OCI-LY7 (cell line): ENCODE measurements at regions not wholly inside any gene's neighbourhood (a gene's known extent, or its start where the extent isn't known, plus 50 kb on each side); places are given as distances from the start of the nearest gene placed in this dataset.

Source experiments
- BruUV-seq: library from RNA; stranded (reverse); fragments of 400-500 nt; replicated peaks from 2 replicates; lab custom pipeline; 2021; lab: Mats Ljungman, UMichigan
- CTCF ChIA-PET: fragments of 300-600 bp; sonication (Branson Sonifier 250); formaldehyde crosslinking; loops from one replicate; lab custom pipeline; 2022; ENCODE audit warnings: antibody characterized with exemption; ENCODE audit not compliant: unreplicated experiment; lab: Charles Lee
- POLR2A ChIA-PET: fragments of 300-600 bp; sonication (Branson Sonifier 250); formaldehyde crosslinking; loops from one replicate; lab custom pipeline; 2022; ENCODE audit warnings: antibody characterized with exemption; lab: Charles Lee
- DNase-seq: peaks from one replicate; pipeline ENCODE4 v3.0.0-alpha.2; 2015; ENCODE audit warnings: low spot score
- H2AFZ ChIP-seq: fragments of 200-600 bp; sonication (generic), shearing (Covaris generic); 2 replicates; pipeline ENCODE4 v1.6.1; 2014; ENCODE audit warnings: mild to moderate bottlenecking, antibody characterized with exemption, low read length, moderate library complexity
- H3K27ac ChIP-seq: fragments of 200-600 bp; sonication (generic); 2 replicates; pipeline ENCODE4 v1.5.1; 2014; ENCODE audit warnings: mixed run types, low read depth, mild to moderate bottlenecking, moderate library complexity, low read length, inconsistent platforms; ENCODE audit not compliant: poor library complexity, severe bottlenecking
- H3K36me3 ChIP-seq: fragments of 200-600 bp; sonication (generic); 2 replicates; pipeline ENCODE4 v1.6.1; 2014; ENCODE audit warnings: mild to moderate bottlenecking, antibody characterized with exemption, low read length, moderate library complexity, mixed read lengths; ENCODE audit not compliant: insufficient read depth
- H3K4me1 ChIP-seq: fragments of 200-600 bp; sonication (generic); 2 replicates; pipeline ENCODE4 v1.5.1; 2014; ENCODE audit warnings: mild to moderate bottlenecking, low read length; ENCODE audit not compliant: insufficient read depth, poor library complexity, severe bottlenecking
- H3K4me2 ChIP-seq: fragments of 200-600 bp; sonication (generic); 2 replicates; pipeline ENCODE4 v1.6.1; 2014; ENCODE audit warnings: mild to moderate bottlenecking, low read length
- H3K4me3 ChIP-seq: fragments of 200-600 bp; sonication (generic); 2 replicates; pipeline ENCODE4 v1.5.1; 2014; ENCODE audit warnings: mild to moderate bottlenecking, low read depth, low read length; ENCODE audit not compliant: poor library complexity, severe bottlenecking
- H3K79me2 ChIP-seq: fragments of 200-600 bp; sonication (generic); 2 replicates; pipeline ENCODE4 v1.6.1; 2016; ENCODE audit warnings: low read depth, mild to moderate bottlenecking, low read length, moderate library complexity, mixed read lengths; ENCODE audit not compliant: insufficient read depth
- H3K9me2 ChIP-seq: fragments of 200-600 bp; sonication (generic); 2 replicates; pipeline ENCODE4 v1.6.1; 2016; ENCODE audit warnings: mild to moderate bottlenecking, low read length, mixed read lengths; ENCODE audit not compliant: insufficient read depth
- H3K9me3 ChIP-seq: fragments of 200-600 bp; sonication (generic); 2 replicates; pipeline ENCODE4 v1.6.1; 2014; ENCODE audit warnings: mild to moderate bottlenecking, mixed run types, low read length, mixed read lengths
- H4K20me1 ChIP-seq: fragments of 200-600 bp; sonication (generic); 2 replicates; pipeline ENCODE4 v1.6.1; 2014; ENCODE audit warnings: mild to moderate bottlenecking, antibody characterized with exemption, low read length, moderate library complexity, mixed read lengths; ENCODE audit not compliant: insufficient read depth
- EZH2phosphoT487 ChIP-seq: fragments of 200-600 bp; sonication (generic); IDR thresholded peaks from 2 replicates; pipeline ENCODE4 v1.6.1; 2018; ENCODE audit warnings: low read depth, borderline replicate concordance, mild to moderate bottlenecking, mixed run types, antibody characterized with exemption, low read length, moderate library complexity, mixed read lengths
- intact Hi-C: fragments of 100-400 bp; cut with micrococcal nuclease; formaldehyde crosslinking; loops from one replicate; pipeline ENCODE4 v1.10.0; 2022; ENCODE audit not compliant: unreplicated experiment
- TF ChIP-seq, protein P1 (sequence below): fragments of 200-600 bp; sonication (generic); conservative IDR thresholded peaks from 2 replicates; pipeline ENCODE4 v1.5.1; 2014; ENCODE audit warnings: mild to moderate bottlenecking, antibody characterized with exemption, low read length, moderate library complexity, mixed read lengths

DNA sequence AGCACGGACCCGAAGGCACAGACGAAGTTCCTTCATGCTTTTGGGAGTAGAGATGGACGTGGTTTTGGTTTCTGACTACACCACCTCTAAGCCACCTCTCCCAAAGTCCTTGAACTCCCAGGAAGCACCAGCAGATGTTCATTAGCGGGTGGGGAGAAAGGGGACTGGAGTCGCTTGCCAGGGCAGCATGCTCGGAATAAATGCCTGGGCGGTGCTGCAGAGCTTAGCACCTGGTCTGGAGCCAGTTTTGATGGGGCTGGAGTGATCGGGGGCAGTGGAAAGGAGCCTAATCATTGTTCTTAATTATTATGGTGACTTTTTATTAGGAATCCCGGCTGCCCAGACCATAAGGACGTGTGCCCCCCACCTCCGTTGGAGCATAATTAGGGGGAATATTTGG is 220.8 kb downstream of the TFCP2L1 start:
- intact Hi-C loops: no loop called here
- H3K4me1 ChIP-seq: no peaks in the 10 kb centered on the region
- H3K36me3 ChIP-seq: no peaks in the 10 kb centered on the region
- no peaks in the 10 kb centered on the region for H4K20me1 ChIP-seq
- no peak overlapping the region for H3K4me3 ChIP-seq
- H3K4me2 ChIP-seq: no peak overlapping the region
- no TSS peak for BruUV-seq
- H2AFZ ChIP-seq: no peak overlapping the region
- ChIA-PET POLR2A (no interaction called here), CTCF (no interaction called here)
- no peaks in the 10 kb centered on the region for H3K9me2 ChIP-seq
- H3K9me3 ChIP-seq: no peaks in the 10 kb centered on the region
- no peak for DNase-seq
- no peaks in the 10 kb centered on the region for H3K79me2 ChIP-seq
- H3K27ac ChIP-seq: no peak overlapping the region
- TF ChIP-seq, protein P1, sequence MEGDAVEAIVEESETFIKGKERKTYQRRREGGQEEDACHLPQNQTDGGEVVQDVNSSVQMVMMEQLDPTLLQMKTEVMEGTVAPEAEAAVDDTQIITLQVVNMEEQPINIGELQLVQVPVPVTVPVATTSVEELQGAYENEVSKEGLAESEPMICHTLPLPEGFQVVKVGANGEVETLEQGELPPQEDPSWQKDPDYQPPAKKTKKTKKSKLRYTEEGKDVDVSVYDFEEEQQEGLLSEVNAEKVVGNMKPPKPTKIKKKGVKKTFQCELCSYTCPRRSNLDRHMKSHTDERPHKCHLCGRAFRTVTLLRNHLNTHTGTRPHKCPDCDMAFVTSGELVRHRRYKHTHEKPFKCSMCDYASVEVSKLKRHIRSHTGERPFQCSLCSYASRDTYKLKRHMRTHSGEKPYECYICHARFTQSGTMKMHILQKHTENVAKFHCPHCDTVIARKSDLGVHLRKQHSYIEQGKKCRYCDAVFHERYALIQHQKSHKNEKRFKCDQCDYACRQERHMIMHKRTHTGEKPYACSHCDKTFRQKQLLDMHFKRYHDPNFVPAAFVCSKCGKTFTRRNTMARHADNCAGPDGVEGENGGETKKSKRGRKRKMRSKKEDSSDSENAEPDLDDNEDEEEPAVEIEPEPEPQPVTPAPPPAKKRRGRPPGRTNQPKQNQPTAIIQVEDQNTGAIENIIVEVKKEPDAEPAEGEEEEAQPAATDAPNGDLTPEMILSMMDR: no peak
- TF ChIP-seq EZH2phosphoT487: no peak

DNA sequence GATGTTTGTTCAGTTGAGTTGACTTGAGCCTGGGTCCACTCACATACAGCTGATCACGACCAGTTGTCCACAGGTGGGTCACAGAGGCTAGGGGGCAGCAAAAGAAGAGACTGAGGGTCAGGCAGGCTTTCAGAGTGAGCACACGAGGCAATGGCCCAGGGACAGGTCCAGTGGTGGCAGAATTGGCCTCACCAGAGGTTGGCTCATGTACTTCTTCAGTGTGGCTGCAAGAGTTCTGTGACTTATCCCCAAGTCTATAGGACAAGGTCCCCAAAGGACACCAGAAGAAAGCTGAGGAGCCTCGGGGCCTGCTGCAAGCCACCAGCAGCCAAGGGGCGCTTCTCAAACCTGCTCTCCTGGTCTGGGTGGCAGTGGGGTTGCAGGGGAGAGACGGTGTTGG is 219.8 kb downstream of the TFCP2L1 start:
- intact Hi-C loops: no loop called here
- H3K9me2 ChIP-seq: no peaks in the 10 kb centered on the region
- ChIA-PET POLR2A (interaction anchor here (0.6 kb wide), 1 partner anchor 284 kb away, joined by 3 read pairs; no protein-coding TSS in a partner anchor), CTCF (no interaction called here)
- H3K36me3 ChIP-seq: no peaks in the 10 kb centered on the region
- H2AFZ ChIP-seq: no peak overlapping the region
- no peak overlapping the region for H3K4me2 ChIP-seq
- no peaks in the 10 kb centered on the region for H3K9me3 ChIP-seq
- H4K20me1 ChIP-seq: no peaks in the 10 kb centered on the region
- no peaks in the 10 kb centered on the region for H3K79me2 ChIP-seq
- H3K4me1 ChIP-seq: no peaks in the 10 kb centered on the region
- TF ChIP-seq EZH2phosphoT487: no peak
- TF ChIP-seq, protein P1: no peak
- H3K27ac ChIP-seq: no peak overlapping the region
- H3K4me3 ChIP-seq: no peak overlapping the region
- no TSS peak for BruUV-seq
- DNase-seq: no peak

DNA sequence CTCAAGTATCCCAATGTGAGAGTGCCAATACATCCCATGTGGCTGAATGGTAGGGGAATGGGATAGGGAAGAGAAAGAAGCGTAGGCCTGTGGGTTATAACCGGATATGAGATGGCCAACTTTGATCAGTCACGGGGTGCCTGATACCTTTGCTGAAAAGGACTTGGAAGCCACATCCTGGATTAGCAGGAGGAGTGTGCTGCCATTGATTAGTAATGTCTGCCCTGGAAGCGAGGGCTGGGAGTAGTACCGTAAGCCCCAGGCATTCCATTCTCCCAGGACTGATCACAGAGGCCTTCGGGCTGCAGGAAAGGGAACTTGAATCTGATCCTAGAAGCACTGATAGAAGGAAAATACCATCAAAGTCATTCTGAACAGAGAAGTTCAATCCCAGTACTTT is 218.5 kb downstream of the TFCP2L1 start:
- Histone ChIP-seq H2AFZ (no peak overlapping the region), H3K9me2 (no peaks in the 10 kb centered on the region), H3K79me2 (no peaks in the 10 kb centered on the region), H3K4me3 (no peak overlapping the region), H3K4me2 (no peak overlapping the region), H3K4me1 (no peaks in the 10 kb centered on the region), H3K27ac (no peak overlapping the region), H3K9me3 (no peaks in the 10 kb centered on the region), H3K36me3 (no peaks in the 10 kb centered on the region), H4K20me1 (no peaks in the 10 kb centered on the region)
- no peak for TF ChIP-seq EZH2phosphoT487
- TF ChIP-seq, protein P1: no peak
- ChIA-PET POLR2A (no interaction called here), CTCF (no interaction called here)
- intact Hi-C loops: no loop called here
- DNase-seq: no peak
- no TSS peak for BruUV-seq
